Smooth muscle cell (in vitro differentiated cells): ENCODE measurements at regions not wholly inside any gene's neighbourhood (a gene's known extent, or its start where the extent isn't known, plus 50 kb on each side); places are given as distances from the start of the nearest gene placed in this dataset.

ENCODE experiments used
- DNase-seq: peaks from one replicate; lab custom pipeline; 2025; ENCODE audit not compliant: unreplicated experiment; lab: John Stamatoyannopoulos, UW
- H2AFZ ChIP-seq: fragments of 200-600 bp; sonication (generic); 2 replicates; pipeline ENCODE4 v1.6.0; 2016; ENCODE audit warnings: antibody characterized with exemption, low read depth, mild to moderate bottlenecking
- H3F3A ChIP-seq: fragments of 200-600 bp; sonication (generic); 2 replicates; pipeline ENCODE4 v1.6.0; 2017; ENCODE audit warnings: antibody characterized with exemption, low read depth
- H3K27ac ChIP-seq: fragments of 200-600 bp; sonication (generic); 2 replicates; pipeline ENCODE4 v1.5.1; 2016; ENCODE audit warnings: low read depth, mild to moderate bottlenecking
- H3K27me3 ChIP-seq: fragments of 200-600 bp; sonication (generic); 2 replicates; pipeline ENCODE4 v1.6.1; 2016; ENCODE audit warnings: low read depth, mild to moderate bottlenecking
- H3K36me3 ChIP-seq: fragments of 200-600 bp; sonication (generic); 2 replicates; pipeline ENCODE4 v1.5.1; 2016; ENCODE audit warnings: low read depth
- H3K4me1 ChIP-seq: fragments of 200-600 bp; sonication (generic); 2 replicates; pipeline ENCODE4 v1.5.1; 2016; ENCODE audit warnings: low read depth
- H3K4me2 ChIP-seq: fragments of 200-600 bp; sonication (generic); 2 replicates; pipeline ENCODE4 v1.6.0; 2016; ENCODE audit warnings: mild to moderate bottlenecking
- H3K4me3 ChIP-seq: fragments of 200-600 bp; sonication (generic); 2 replicates; pipeline ENCODE4 v1.5.1; 2016; ENCODE audit warnings: mild to moderate bottlenecking
- H3K79me2 ChIP-seq: fragments of 200-600 bp; sonication (generic); 2 replicates; pipeline ENCODE4 v1.6.0; 2016; ENCODE audit warnings: low read depth, mild to moderate bottlenecking
- H3K9ac ChIP-seq: fragments of 200-600 bp; sonication (generic); 2 replicates; pipeline ENCODE4 v1.6.0; 2016; ENCODE audit warnings: low read depth
- H3K9me3 ChIP-seq: fragments of 200-600 bp; sonication (generic); replicated peaks from 2 replicates; pipeline ENCODE4 v1.5.1; 2016; ENCODE audit warnings: low read depth
- H4K20me1 ChIP-seq: fragments of 200-600 bp; sonication (generic); 2 replicates; pipeline ENCODE4 v1.6.0; 2016; ENCODE audit warnings: low read depth
- WGBS: methylation state at CpG from one replicate; pipeline ENCODE4 v1.1.7; 2016; ENCODE audit warnings: low lambda C conversion rate; 5-methylcytosine and 5-hydroxymethylcytosine counted together
- TF ChIP-seq, protein P1 (sequence below): fragments of 200-600 bp; sonication (generic); IDR thresholded peaks from 2 replicates; pipeline ENCODE4 v1.5.1; 2017; ENCODE audit warnings: borderline replicate concordance, mild to moderate bottlenecking, antibody characterized with exemption; ENCODE audit not compliant: insufficient read depth, poor library complexity, severe bottlenecking

GRCh38 chr4:79796948-79797347 is 276.1 kb downstream of the ANTXR2 start:
- Histone ChIP-seq H3K4me3 (no peak overlapping the region), H4K20me1 (no peaks in the 10 kb centered on the region), H3K4me1 (no peaks in the 10 kb centered on the region), H3K9ac (no peak overlapping the region), H3K79me2 (no peaks in the 10 kb centered on the region), H3K9me3 (no peaks in the 10 kb centered on the region), H3K27me3 (peaks cover 4% of the 10 kb centered on the region), H3F3A (no peaks in the 10 kb centered on the region), H3K27ac (no peak overlapping the region), H3K4me2 (no peak overlapping the region), H2AFZ (no peak overlapping the region), H3K36me3 (no peaks in the 10 kb centered on the region)
- 83% methylated on average over 4 of the region's 4 CpGs for WGBS
- no peak for DNase-seq
- TF ChIP-seq, protein P1, sequence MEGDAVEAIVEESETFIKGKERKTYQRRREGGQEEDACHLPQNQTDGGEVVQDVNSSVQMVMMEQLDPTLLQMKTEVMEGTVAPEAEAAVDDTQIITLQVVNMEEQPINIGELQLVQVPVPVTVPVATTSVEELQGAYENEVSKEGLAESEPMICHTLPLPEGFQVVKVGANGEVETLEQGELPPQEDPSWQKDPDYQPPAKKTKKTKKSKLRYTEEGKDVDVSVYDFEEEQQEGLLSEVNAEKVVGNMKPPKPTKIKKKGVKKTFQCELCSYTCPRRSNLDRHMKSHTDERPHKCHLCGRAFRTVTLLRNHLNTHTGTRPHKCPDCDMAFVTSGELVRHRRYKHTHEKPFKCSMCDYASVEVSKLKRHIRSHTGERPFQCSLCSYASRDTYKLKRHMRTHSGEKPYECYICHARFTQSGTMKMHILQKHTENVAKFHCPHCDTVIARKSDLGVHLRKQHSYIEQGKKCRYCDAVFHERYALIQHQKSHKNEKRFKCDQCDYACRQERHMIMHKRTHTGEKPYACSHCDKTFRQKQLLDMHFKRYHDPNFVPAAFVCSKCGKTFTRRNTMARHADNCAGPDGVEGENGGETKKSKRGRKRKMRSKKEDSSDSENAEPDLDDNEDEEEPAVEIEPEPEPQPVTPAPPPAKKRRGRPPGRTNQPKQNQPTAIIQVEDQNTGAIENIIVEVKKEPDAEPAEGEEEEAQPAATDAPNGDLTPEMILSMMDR, result no peak

DNA sequence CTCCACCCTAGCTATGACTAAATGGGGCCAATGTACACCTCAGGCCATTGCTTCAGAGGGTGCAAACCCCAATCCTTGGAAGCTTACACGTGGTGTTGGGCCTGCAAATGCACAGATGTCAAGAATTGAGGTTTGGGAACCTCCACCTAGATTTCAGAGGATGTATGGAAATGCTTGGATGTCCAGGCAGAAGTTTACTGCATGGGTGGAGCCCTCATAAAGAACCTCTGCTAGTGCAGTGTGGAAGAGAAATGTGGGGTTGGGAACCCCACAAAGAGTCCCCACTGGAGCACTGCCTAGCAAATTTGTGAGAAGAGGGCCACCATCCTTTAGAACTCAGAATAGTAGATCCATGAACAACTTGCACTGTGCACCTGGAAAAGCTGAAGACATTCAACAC is 284.1 kb downstream of the ANTXR2 start:
- Histone ChIP-seq H3K9ac (no peak overlapping the region), H3K4me1 (no peaks in the 10 kb centered on the region), H3K27ac (no peak overlapping the region), H3K4me3 (no peak overlapping the region), H2AFZ (no peak overlapping the region), H3K9me3 (peaks cover 2% of the 10 kb centered on the region), H3K36me3 (no peaks in the 10 kb centered on the region), H3K79me2 (no peaks in the 10 kb centered on the region), H3K27me3 (no peaks in the 10 kb centered on the region), H3F3A (no peaks in the 10 kb centered on the region), H4K20me1 (no peaks in the 10 kb centered on the region), H3K4me2 (no peak overlapping the region)
- WGBS, result 27% methylated on average over 1 of the region's 1 CpG
- TF ChIP-seq, protein P1, result no peak
- DNase-seq, result no peak

GRCh38 chr4:79780129-79780528 is 292.9 kb downstream of the ANTXR2 start:
- no peaks in the 10 kb centered on the region for H3F3A ChIP-seq
- no peaks in the 10 kb centered on the region for H3K9me3 ChIP-seq
- no peak overlapping the region for H3K9ac ChIP-seq
- H3K79me2 ChIP-seq, result no peaks in the 10 kb centered on the region
- H3K4me1 ChIP-seq, result no peaks in the 10 kb centered on the region
- no peaks in the 10 kb centered on the region for H3K27me3 ChIP-seq
- no peak overlapping the region for H3K27ac ChIP-seq
- H2AFZ ChIP-seq, result no peak overlapping the region
- no peak for DNase-seq
- no peak overlapping the region for H3K4me3 ChIP-seq
- no peaks in the 10 kb centered on the region for H3K36me3 ChIP-seq
- no peaks in the 10 kb centered on the region for H4K20me1 ChIP-seq
- TF ChIP-seq, protein P1, result no peak
- no peak overlapping the region for H3K4me2 ChIP-seq

- Histone ChIP-seq H3K36me3 (no peaks in the 10 kb centered on the region), H3K4me1 (no peaks in the 10 kb centered on the region), H3K9me3 (peaks cover 7% of the 10 kb centered on the region), H3K4me3 (no peak overlapping the region), H3K9ac (no peak overlapping the region), H4K20me1 (no peaks in the 10 kb centered on the region), H3K79me2 (no peaks in the 10 kb centered on the region), H3F3A (no peaks in the 10 kb centered on the region), H2AFZ (no peak overlapping the region), H3K27ac (no peak overlapping the region), H3K4me2 (no peak overlapping the region), H3K27me3 (no peaks in the 10 kb centered on the region)
- TF ChIP-seq, protein P1, result no peak
- no peak for DNase-seq
Observed at GRCh38 chr4:79772510-79772909, 300.5 kb downstream of the ANTXR2 start.
